HL-60/S4 (cell line): ENCODE measurements at regions not wholly inside any gene's neighbourhood (a gene's known extent, or its start where the extent isn't known, plus 50 kb on each side); places are given as distances from the start of the nearest gene placed in this dataset.
"Not testable (repeated sequence)": the region's sequence is repeated elsewhere in the genome, so short reads cannot be mapped to it uniquely, and the experiment has no call there.

Experiments used
- in situ Hi-C: fragments of 300-500 bp; cut with MboI; formaldehyde crosslinking; loops from 2 replicates; pipeline ENCODE4 v1.14.3; 2022; ENCODE audit warnings: low sequenced_read_pairs

DNA sequence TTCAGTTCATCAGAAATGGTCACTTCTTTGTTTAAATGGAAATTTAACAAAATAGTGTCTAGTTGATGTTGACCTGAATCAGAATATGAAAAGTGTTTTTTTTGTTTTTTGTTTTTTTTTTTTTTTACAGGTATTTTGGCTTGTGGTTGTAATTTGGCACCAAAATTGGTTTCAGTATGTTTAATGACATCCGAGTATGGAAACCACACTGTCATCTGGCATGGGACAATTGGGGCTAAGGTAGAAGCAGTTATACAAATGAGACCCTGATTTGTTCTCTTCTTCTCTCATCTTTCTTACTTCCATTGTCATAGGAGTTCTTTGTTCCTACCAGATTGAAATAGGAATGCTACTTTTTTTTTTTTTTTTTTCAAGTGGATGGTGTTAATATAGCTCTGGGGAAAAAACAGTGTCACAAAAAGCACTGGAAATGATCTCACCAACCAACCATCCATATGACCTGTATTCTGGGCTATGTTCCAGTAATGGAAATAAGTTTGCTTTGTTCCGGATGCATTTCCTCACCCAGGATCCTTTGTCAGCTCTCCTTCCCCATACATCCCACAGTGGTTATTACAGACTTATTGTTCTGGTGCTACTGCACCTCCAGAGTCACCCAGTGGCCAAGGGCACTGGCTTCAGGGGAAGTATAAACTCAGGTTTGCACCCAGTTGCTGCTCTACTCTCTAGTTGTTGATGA is 95.8 kb downstream of the ATXN3L start:
- in situ Hi-C loops: no loop called here

DNA sequence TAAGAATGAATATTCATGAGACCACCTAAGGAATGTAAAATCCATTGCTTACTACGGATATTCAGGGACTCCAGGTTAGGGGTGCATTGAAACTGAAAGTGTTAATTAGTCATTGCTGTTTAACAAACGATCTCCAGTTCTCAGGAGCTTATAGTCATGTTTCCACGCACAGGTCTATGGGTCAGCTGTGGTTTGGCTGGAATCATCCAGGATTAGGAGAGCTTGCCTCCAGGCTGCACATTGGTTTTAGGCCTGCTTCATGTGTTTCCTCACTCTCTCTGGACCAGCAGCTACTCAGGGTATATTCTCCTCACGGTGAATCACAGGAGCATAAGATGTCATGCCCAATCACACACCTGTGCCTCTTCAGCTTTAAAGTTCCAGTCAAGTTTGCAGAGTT is 98.9 kb downstream of the ATXN3L start:
- in situ Hi-C loops: no loop called here

DNA sequence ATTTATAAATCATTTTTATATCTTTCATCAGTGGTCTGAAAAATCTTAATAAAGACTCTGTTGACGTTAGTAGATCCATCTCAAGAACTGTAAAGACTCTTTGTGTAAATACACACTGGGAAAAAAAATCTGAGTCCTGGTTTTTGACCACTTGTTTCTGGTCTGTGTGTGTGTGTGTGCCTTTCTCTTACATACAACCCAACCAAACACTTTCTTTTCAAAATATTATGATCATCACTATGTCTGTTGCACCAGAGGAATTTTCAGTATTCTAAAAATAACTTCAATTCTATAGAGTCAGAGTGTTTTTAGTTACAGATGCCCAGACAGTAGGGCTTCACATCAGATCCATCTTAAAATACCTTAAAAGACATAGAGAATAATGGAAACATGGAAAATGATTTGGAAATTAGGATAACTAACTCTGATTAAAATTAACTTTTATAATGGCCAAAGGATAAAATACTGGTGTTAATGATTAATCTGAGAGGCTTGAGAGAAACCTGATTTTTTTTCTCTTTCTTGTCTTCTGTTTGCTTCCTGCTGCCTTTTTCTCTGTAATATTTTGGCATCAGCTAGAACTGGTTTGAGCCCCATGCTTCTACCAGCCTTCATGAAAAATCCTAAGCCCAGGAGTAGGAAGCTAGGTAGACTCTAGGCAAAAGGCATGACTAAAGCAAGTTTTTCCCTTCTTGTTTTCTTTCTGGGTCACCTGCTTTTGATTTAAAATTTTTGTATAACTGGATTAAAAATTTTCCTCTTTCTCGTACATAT is 99.7 kb downstream of the ATXN3L start:
- in situ Hi-C loops: no loop called here

DNA sequence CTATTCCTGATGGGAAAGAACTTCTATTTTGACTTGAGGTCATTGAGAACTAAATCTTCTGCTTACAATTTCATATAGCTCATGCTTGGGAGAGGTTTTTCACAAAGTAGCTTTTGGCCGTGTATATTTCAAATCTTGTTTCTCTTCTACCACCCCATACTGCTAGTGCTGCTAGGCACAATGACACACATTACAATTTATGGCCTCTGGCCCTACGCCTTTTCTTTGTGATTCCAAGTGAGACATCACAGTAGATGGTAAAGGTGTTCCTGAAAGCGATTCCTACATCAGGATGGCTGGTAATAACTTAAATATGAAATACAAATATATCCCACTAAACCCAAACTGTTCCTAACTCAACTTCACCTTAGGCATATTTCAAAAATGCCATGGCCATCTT is 101.1 kb downstream of the ATXN3L start:
- in situ Hi-C loops: no loop called here

DNA sequence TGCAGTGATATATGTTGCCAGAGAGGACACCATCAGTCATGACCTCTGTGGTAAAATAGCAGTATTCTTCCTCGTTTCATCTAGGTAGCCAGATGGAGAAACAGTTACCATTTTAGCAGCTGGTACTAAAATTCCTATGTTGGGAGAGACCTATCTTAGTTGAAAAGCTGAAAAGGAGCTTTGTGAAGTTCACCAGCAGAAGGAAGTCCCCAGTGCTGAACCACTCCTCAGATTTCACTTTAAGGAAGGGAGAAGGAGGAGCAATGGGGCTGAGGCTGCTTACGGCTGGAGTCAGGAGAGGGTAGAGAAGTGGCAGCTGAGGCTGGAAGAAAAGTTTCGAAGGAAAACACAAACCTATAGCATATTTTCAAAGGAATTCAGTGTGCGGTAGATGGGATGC is 103.7 kb downstream of the ATXN3L start:
- in situ Hi-C loops: no loop called here

DNA sequence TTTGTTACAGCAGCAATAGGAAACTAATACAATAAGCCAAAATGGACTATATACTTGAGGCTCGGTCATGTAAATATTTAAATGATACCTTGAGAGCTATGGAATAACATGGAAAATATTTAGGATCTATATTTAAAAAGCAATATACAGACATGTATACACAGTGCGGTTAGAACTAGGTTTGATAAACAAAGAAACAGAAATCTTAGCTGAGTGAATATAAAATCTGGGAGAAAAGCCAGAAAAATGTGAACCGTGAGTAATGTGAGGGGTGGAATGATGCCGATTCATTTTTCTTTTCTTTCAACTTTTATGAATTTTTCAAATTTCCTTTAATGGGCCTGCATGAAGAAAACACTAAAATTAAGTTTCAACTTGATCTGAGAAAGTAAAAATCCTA is 104.1 kb downstream of the ATXN3L start:
- in situ Hi-C loops: no loop called here

DNA sequence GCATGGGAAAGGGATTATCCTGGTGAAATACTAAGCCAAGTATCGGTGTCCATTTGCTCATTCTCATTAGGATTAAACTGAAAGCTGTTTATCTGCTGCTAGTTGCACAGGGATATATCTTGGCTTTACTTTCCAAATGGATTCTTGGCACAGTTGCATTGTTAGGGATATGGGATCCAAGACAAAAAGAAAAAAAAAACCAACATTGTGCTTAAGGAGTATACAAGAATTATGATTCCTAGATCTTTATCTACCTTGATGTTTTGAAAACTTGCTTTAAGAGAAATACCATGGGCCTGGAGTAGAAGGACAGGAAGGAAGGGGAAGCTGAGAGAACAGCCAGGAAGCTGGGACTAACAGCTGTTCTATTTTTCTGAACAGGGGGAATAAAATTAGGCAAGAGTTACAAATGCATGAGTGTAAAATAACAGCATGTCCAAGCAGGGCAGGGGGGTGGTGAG is 107.6 kb downstream of the ATXN3L start:
- in situ Hi-C loops: no loop called here

DNA sequence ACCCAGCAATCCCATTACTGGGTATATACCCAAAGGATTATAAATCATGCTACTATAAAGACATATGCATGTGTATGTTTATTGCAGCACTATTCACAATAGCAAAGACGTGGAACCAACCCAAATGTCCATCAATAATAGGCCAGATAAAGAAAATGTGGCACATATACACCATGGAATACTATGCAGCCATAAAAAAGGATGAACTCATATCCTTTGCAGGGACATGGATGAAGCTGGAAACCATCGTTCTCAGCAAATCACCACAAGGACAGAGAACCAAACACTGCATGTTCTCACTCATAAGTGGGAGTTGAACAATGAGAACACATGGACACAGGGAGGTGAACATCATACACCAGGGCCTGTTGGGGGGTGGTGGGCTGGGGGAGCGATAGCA is 109.7 kb downstream of the ATXN3L start:
- in situ Hi-C loops: not testable (repeated sequence)

DNA sequence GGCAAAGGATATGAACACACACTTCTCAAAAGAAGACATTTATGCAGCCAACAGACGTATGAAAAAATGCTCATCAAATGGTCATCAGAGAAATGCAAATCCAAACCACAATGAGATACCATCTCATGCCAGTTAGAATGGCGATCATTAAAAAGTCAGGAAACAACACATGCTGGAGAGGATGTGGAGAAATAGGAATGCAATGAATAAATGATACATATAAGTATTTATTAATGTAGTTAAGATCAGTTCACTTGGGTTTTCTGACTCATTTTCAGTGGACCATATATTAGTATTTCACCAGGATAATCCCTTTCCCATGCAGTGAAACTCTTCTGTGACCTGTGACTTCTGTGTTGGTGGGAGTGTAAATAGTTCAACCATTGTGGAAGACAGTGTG is 110.1 kb downstream of the ATXN3L start:
- in situ Hi-C loops: not testable (repeated sequence)

DNA sequence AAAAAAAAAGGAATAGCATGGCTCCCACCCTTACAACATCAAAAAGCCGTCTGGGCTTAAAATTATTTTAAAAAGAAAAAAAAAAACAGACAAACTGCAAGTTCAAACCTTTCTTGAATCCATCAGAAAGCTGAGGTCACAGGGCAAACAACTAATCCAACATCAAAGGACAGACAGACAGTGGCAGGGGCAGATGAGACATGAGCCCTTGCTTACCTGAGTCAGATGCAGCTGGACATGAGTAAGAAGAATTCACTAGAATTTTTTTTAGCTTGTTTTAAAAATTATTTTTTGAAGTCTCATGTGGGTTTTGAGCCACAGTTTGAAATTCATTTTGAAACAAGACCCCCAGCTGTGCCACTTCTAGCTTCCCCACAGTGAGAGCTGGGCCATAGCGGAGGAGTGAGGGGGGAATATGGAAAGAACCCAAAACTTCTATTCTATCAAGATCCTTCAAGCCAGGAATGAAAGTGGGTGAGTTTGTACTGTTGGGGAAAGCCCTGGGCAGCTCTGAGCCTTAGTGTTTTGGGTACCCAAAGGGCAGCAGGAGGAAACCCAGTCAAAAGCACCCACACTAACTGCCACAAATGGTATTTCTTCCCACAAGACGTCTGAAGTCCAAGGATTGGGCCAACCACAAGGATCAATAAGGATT is 111.4 kb downstream of the ATXN3L start:
- in situ Hi-C loops: no loop called here

DNA sequence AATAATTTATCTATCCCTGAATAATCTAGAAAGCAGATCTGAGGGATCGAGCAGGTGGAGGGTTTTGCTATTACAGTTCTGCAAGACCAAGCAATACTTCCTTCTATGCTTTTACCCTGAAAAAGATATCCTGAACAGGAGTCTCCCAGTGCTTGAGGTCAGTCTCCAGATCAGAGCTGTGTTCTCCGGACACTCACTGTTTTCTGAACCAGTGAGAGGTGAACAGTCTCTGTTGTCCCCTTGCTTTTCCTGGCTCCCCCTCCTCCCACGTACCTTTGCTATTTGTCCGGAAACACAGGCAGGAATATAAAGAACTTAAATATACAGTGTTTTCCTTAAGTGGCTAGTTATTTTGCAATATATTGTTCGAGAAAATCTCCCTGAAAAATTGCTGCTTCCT is 116.6 kb downstream of the ATXN3L start:
- in situ Hi-C loops: no loop called here

DNA sequence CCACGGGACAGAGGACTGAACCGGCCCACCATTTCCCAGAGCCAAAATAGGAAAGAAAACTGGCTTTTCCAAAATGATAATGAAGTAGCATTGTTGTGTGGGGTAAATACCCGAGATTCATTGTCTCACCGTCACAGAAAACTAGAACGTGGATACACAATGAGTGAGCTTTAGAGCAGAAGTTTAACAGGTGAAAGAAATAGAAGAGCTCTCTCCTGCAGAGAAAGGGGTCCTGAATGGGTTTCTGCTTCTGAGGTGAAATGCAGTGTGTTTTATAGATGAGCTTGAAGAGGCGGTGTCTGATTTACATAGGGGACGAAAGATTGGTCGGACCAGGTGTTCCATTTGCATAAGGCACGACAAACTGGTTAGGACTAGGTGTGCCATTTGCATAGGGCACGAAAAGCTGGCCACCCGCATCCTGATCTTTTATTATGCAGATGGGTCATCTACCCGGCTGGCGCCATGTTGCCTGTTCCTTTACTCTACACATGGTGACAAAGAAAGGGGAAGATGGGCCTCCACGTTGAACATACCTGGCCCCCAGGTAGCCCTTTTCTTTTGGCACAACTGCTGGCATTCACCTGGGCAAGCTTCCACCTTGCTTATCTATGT is 118.1 kb downstream of the ATXN3L start:
- in situ Hi-C loops: no loop called here

DNA sequence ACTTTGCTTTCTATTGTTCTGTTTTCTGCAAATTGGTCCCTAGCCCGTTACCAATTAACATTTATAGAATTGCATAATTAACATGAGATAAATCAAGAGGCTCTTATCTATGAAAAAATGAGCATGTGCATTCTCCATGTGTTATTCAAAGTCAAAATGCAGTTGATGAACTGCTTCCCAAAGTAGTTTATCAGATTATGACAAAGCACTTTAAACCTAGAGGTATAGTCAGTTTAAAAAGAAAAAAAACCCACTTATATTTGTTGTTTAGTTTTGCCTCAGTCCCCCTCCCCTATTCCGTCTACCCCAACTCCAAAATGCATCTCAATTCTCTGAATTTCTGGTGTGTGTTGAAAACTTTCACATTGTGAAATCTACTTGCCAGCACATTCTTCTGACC is 119.5 kb downstream of the ATXN3L start:
- in situ Hi-C loops: no loop called here

DNA sequence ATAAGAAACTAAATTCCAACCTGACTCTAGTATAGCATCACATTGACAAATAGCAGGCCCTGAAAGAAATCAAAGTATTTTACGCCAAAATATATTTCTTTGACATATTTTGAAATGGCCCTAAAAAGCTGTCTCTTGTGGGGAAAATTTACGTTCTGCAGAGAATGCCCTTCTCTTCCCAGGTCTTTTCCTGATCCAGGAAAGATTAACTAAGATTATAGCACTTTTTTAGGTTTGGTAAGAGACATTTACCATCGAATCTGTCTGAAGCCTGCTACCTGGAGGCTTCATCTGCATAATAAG is 121.1 kb downstream of the ATXN3L start:
- in situ Hi-C loops: no loop called here

DNA sequence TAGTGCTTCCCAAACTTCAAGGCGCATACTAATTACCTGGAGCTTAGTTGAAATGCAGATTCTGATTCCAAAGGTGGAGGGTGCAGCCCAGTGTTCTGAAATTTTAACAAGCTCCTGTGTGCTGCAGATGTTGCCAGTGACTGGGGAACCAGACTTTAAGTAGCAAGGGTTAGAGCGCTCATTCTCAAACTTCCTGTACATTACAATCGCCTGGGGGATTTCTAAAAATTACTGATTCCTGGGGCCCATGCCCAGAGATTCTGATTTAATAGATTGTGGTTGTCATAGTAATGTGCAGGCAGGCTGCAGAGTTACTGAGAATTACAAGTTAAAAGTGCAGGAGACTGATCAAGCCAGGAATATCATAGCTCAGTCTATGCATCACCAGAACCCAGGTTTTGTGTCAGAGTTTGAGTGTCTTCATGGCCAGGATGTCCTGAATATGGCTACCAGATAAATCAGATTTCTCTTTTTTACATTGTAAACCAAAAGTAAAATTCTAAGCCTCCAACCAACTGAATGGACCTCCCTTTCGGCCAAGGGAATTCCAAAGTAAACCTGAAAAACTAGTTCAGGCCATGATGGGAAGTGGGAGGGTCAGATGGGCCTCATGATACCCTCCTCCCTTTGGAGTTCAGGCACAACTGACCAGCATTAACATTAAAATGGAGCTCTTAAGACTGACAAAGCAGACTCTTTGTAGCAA is 121.6 kb downstream of the ATXN3L start:
- in situ Hi-C loops: no loop called here

DNA sequence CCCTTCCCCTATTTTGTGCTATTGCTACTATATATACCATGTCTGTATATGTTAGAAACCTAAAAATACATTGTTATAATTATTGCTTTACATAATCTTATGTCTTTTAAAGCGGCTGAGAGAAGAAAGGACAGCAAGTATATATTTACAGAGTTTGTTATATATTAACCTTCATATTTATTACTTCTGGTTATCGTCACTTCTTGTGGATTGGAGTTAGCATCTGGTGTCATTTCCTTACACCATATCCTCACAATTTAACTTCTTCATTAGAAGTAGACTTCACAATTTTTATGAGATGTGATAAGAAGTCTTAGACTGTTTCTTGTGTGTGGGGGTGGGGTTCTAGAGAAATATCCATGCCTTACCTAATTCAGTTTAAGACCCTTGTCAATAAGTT is 123.1 kb downstream of the ATXN3L start:
- in situ Hi-C loops: no loop called here

DNA sequence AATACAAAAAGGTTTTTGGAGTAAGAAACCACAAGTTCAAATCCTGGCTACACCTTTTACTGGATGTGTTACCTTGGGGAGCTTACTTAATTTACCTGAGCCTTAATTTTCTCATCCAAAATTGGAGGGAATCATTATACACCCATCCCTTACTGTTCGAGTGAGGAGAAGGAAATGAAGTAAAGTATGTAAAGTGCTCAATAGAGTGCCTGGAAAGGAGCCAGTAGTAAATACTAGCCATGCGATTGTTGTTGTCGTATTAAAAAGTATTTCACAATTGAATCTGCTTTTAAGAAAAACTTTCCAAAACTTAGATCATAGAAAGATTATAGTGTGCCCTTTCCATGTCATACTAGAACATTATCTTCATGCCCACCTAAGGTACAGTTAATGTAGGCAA is 124.5 kb downstream of the ATXN3L start:
- in situ Hi-C loops: no loop called here

DNA sequence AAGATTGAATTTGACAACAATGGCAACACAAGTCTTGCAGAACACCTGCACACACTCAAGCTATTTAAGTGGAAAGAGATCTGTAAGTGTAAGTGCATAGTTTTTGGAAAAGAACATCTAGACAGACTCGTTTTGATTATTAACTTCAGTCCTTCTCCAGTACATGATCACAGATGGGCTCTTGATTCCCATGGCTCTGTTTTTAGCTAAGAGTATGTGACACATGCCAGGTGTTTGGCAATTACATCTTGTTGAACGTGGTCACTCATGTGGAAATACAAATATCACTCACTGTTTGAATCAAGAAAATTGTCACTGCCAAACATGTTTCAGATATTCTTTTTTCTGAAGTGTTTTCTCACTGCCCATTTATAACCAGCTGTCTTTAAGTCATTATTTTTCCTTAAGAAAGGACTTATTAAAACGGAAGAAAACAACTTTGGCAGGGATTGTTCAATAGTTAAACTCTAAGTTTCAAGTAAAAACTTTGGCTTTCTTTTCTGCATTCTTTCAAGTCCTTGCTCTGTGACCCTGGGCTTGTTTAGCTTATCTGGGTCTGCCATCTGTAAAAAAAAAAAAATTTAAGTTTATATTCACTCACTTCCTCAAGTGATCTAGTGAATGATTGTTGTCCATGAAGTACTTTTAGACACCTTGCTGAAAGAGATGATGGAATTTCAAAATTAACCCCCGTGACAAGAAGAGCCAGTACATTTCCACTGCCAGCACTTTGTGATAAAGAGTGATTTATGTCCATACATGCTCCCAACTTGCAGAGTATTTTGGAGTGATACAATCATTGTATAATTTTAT is 125.4 kb downstream of the ATXN3L start:
- in situ Hi-C loops: no loop called here

DNA sequence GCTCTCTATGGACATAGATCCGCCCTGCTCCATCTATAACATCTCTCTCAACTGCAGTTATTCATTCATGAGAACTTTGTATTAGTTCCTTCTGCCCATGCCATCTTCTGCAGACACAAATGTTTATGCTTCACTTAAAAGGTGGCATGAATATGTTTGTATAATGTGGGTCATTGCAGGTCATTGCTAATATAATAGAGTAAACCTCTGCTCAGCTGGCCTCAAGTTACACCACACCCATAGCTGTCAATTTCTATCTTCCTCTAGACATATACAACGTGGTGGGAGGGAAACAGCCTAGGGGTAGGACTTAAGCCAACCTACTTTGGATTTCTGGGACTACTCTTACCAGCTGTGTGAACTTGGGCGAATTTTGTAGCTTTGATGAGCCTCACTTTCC is 129.8 kb downstream of the ATXN3L start:
- in situ Hi-C loops: no loop called here

DNA sequence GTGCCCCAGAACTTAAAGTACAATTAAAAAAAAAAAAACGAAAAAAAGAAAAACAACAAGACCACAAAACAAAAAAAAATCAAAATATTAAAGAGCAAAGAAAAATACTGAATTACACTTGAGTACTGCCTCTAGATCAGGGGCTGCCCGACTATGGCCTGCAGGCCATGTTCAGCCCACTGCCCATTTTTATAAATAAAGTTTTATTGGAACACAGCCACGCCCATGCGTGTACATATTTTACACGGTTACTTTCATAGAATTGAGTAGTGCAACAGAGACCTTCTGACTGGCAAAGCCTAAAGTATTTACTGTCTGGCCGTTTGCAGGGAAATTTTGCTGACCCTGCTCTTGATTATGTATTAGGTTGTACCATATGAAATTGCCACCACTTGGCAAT is 130.5 kb downstream of the ATXN3L start:
- in situ Hi-C loops: no loop called here
